AG04450 (cell line): ENCODE measurements at regions not wholly inside any gene's neighbourhood (a gene's known extent, or its start where the extent isn't known, plus 50 kb on each side); places are given as distances from the start of the nearest gene placed in this dataset.

Experiments
- CTCF ChIA-PET: fragments of 300-600, 350-600 bp; formaldehyde crosslinking; extraction: SDS; loops from one replicate; lab custom pipeline; 2022; ENCODE audit warnings: antibody characterized with exemption, inconsistent platforms; lab: Charles Lee
- POLR2A ChIA-PET: fragments of 350-600 bp; formaldehyde crosslinking; extraction: SDS; loops from one replicate; lab custom pipeline; 2021; ENCODE audit warnings: antibody characterized with exemption, inconsistent platforms; lab: Yijun Ruan, JAX
- DNase-seq: peaks from one replicate; pipeline ENCODE4 v3.0.0-alpha.2; 2011; ENCODE audit warnings: low read depth, low spot score
- H3K27ac ChIP-seq: one replicate; pipeline ENCODE4 v1.5.1; 2012; ENCODE audit warnings: low read depth, low read length, control low read depth
- H3K27me3 ChIP-seq: one replicate; pipeline ENCODE4 v1.6.0; 2012; ENCODE audit warnings: low read length; ENCODE audit not compliant: control insufficient read depth, insufficient read depth
- H3K4me3 ChIP-seq: 2 replicates; pipeline ENCODE4 v1.5.1; 2011; ENCODE audit warnings: mild to moderate bottlenecking, low read depth, low read length, control low read depth
- H3K9me3 ChIP-seq: 2 replicates; pipeline ENCODE4 v1.5.1; 2012; ENCODE audit warnings: low read length; ENCODE audit not compliant: control insufficient read depth, insufficient read depth
- TF ChIP-seq, protein P1 (sequence below): IDR thresholded peaks from 2 replicates; pipeline ENCODE4 v1.5.1; 2011; ENCODE audit warnings: low read depth, low read length, control low read depth, inconsistent platforms

DNA sequence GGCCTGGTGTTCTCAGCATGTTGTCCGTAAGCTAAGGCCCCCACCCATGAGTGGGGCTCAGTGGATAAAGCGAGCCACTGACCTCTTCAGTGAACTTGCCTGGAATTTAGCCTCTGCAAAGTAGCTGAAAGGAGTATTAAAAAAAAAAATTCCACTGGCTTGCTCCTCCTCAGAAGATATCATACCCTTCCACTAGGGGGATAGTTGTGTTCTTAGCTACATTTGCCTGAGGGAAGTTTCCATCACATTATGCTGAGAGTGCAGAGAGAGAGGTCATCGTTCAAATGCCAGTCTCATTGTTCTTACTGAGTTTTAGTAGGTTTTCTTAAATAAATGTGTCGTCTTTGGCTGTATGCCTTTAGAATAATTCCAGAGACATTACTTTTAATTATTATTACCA lies 879.7 kb downstream of the JRKL start:
- H3K9me3 ChIP-seq: peaks cover 16% of the 10 kb centered on the region
- no peak overlapping the region for H3K27ac ChIP-seq
- DNase-seq: no peak
- H3K4me3 ChIP-seq: no peak overlapping the region
- CTCF ChIA-PET: no interaction called here
- TF ChIP-seq, protein P1, sequence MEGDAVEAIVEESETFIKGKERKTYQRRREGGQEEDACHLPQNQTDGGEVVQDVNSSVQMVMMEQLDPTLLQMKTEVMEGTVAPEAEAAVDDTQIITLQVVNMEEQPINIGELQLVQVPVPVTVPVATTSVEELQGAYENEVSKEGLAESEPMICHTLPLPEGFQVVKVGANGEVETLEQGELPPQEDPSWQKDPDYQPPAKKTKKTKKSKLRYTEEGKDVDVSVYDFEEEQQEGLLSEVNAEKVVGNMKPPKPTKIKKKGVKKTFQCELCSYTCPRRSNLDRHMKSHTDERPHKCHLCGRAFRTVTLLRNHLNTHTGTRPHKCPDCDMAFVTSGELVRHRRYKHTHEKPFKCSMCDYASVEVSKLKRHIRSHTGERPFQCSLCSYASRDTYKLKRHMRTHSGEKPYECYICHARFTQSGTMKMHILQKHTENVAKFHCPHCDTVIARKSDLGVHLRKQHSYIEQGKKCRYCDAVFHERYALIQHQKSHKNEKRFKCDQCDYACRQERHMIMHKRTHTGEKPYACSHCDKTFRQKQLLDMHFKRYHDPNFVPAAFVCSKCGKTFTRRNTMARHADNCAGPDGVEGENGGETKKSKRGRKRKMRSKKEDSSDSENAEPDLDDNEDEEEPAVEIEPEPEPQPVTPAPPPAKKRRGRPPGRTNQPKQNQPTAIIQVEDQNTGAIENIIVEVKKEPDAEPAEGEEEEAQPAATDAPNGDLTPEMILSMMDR: no peak
- H3K27me3 ChIP-seq: no peaks in the 10 kb centered on the region
- POLR2A ChIA-PET: no interaction called here

DNA sequence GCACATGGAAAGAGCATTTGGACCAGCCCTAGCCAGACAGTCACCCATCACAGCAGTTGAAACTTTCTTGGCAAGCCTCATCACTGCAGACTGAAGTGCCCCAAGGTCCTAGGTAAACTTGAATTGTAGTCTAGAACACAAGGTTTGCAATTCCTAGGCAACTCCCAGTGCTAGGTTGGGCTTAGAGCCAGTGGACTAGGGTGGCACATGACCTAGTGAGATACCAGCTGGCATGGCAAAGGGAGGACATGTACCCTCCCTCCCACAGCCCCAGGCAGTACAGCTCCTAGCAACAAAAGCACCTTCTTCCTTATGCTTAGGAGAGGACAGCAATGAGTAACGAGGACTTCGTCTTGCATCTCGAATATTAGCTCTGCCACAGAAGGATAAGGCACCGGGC lies 889.5 kb downstream of the JRKL start:
- no peaks in the 10 kb centered on the region for H3K27me3 ChIP-seq
- TF ChIP-seq, protein P1: no peak
- no peak overlapping the region for H3K27ac ChIP-seq
- H3K4me3 ChIP-seq: no peak overlapping the region
- no peak for DNase-seq
- H3K9me3 ChIP-seq: peaks cover 15% of the 10 kb centered on the region; the same call in 1 of the 2 replicates
- CTCF ChIA-PET: no interaction called here
- POLR2A ChIA-PET: no interaction called here

DNA sequence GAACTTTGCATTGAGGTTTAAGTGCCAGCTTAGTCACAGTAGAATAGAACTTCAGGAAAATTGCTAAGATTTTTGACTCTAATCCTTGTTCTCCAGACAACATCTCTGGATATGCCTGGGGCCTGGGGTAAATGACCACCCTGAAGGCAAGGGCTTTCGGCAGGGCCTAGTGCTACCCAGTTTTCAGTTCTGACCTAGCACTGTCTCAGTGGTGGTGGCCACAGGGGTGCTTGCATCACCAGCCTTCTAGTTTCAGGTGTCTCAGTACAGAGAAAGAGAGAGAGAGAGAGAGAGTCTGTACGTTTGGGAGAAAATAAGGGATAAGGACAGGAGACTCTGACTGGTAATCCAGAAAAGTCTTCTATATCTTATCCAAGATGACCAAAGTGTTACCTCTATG lies 890.5 kb downstream of the JRKL start:
- Histone ChIP-seq H3K9me3 (peaks cover 15% of the 10 kb centered on the region; the same call in 1 of the 2 replicates), H3K27me3 (no peaks in the 10 kb centered on the region), H3K27ac (no peak overlapping the region), H3K4me3 (no peak overlapping the region)
- no peak for DNase-seq
- ChIA-PET POLR2A (no interaction called here), CTCF (no interaction called here)
- TF ChIP-seq, protein P1: no peak

DNA sequence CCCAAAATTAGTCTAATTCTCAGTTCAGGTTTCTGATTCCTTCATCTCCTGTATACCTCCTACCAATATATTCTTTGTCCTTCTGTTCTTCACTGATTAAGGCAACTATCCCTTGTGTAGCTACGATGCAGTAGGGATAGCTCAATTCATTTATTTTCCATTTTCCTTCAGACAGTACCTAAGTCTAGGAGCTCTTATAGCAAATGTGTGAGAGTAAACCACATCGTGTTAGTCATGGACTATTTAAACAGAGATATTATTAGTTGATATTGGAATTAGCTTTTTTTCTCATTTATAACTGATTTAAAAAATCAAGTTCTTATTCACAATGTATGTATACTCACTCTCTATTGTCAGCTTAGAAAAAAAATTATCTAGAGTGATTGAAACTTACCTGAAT lies 900.0 kb downstream of the JRKL start:
- H3K4me3 ChIP-seq: no peak overlapping the region
- CTCF ChIA-PET: no interaction called here
- H3K9me3 ChIP-seq: peaks cover 7% of the 10 kb centered on the region; the same call in 1 of the 2 replicates
- DNase-seq: no peak
- H3K27ac ChIP-seq: no peak overlapping the region
- POLR2A ChIA-PET: no interaction called here
- TF ChIP-seq, protein P1: no peak
- no peaks in the 10 kb centered on the region for H3K27me3 ChIP-seq

DNA sequence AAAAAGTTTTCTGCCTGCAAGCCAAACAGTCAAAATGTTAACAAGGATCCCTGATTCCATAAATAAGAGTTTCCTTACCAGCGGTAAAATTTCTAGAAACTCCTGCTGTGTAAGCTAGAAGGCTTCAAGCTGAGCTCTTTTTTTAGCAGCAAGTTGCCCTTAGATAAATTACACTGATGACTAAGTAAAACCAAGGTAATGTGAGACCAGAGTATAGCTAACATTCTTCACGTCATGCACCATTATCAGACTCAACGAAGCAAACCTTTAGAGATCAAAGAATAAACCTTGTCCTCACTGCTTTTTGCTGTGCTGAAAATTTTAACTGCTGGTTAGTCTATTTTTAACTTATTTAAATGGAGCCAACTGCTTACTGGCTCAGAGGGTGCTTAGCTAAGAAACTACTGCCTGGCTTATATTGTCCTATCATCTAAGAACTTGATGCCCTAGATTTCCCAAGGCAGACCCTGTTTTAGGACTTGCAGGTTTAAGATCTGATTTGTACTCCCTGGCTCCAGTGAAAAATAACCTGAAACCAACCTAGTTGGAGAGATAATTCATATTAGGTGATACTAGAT lies 900.7 kb downstream of the JRKL start:
- Histone ChIP-seq H3K9me3 (peaks cover 7% of the 10 kb centered on the region; the same call in 1 of the 2 replicates), H3K4me3 (no peak overlapping the region), H3K27ac (no peak overlapping the region), H3K27me3 (no peaks in the 10 kb centered on the region)
- no peak for DNase-seq
- TF ChIP-seq, protein P1: no peak
- ChIA-PET CTCF (no interaction called here), POLR2A (no interaction called here)
